ENCODE measurements at regions not wholly inside any gene's neighbourhood (a gene's known extent, or its start where the extent isn't known, plus 50 kb on each side); places are given as distances from the start of the nearest gene placed in this dataset.
"Not testable (repeated sequence)": the region's sequence is repeated elsewhere in the genome, so short reads cannot be mapped to it uniquely, and the experiment has no call there.

- not testable (repeated sequence) for TF ChIP-seq POLR2A, CTCF (IDR thresholded peaks at IDR 0.05)
These were observed 1297.1 kb upstream of the CHAC2 start for GRCh38 chr2:52470457-52470856.

Measured in Peyer's patch (tissue), 4 donors.